ELR (cell line): ENCODE measurements at regions not wholly inside any gene's neighbourhood (a gene's known extent, or its start where the extent isn't known, plus 50 kb on each side); places are given as distances from the start of the nearest gene placed in this dataset.
A peak's percentile ranks its signal among the peaks of the same experiment; 100 is the strongest.

Source experiments
- DNase-seq: peaks from one replicate; pipeline ENCODE4 v3.0.0-alpha.2; 2015; ENCODE audit warnings: low read depth

- peak; percentile 10 for DNase-seq
Measured at GRCh38 chr10:108523016-108523800, 1358.7 kb upstream of the SORCS1 start.

- DNase-seq: no peak
Measured at GRCh38 chr10:108521827-108522492, 1357.5 kb upstream of the SORCS1 start.

GRCh38 chr10:108515821-108516220 is 1351.3 kb upstream of the SORCS1 start:
- DNase-seq: peak; percentile 30

- no peak for DNase-seq
Measured at GRCh38 chr10:108500396-108500795, 1335.9 kb upstream of the SORCS1 start.

GRCh38 chr10:108496106-108496505 is 1331.6 kb upstream of the SORCS1 start:
- peak; percentile 75 for DNase-seq

GRCh38 chr10:108490944-108491343 is 1326.4 kb upstream of the SORCS1 start:
- DNase-seq: no peak

GRCh38 chr10:108471420-108471819 is 1306.9 kb upstream of the SORCS1 start:
- no peak for DNase-seq

- DNase-seq: peak; percentile 10
Measured at GRCh38 chr10:108469940-108470339, 1305.4 kb upstream of the SORCS1 start.

GRCh38 chr10:108465871-108466641 is 1301.5 kb upstream of the SORCS1 start:
- DNase-seq: peak; percentile 47

- DNase-seq: no peak
Measured at GRCh38 chr10:108462005-108462404, 1297.5 kb upstream of the SORCS1 start.

GRCh38 chr10:108454793-108455192 is 1290.3 kb upstream of the SORCS1 start:
- DNase-seq: no peak

- no peak for DNase-seq
Measured at GRCh38 chr10:108454224-108454623, 1289.7 kb upstream of the SORCS1 start.

GRCh38 chr10:108453166-108453565 is 1288.7 kb upstream of the SORCS1 start:
- DNase-seq: no peak

- DNase-seq: no peak
Measured at GRCh38 chr10:108452533-108452932, 1288.0 kb upstream of the SORCS1 start.

- no peak for DNase-seq
Measured at GRCh38 chr10:108450280-108450679, 1285.8 kb upstream of the SORCS1 start.

- peak; percentile 32 for DNase-seq
Measured at GRCh38 chr10:108445746-108446145, 1281.2 kb upstream of the SORCS1 start.

- no peak for DNase-seq
Measured at GRCh38 chr10:108443636-108444035, 1279.1 kb upstream of the SORCS1 start.

- DNase-seq: no peak
Measured at GRCh38 chr10:108439397-108439796, 1274.9 kb upstream of the SORCS1 start.

GRCh38 chr10:108436096-108436495 is 1271.6 kb upstream of the SORCS1 start:
- DNase-seq: no peak

- DNase-seq: peak; percentile 19
Measured at GRCh38 chr10:108434559-108435252, 1270.2 kb upstream of the SORCS1 start.

- DNase-seq: peak; percentile 14
Measured at GRCh38 chr10:108427146-108427545, 1262.6 kb upstream of the SORCS1 start.
